Left cardiac atrium (tissue), 4 donors: ENCODE measurements at regions not wholly inside any gene's neighbourhood (a gene's known extent, or its start where the extent isn't known, plus 50 kb on each side); places are given as distances from the start of the nearest gene placed in this dataset.
"Not testable (repeated sequence)": the region's sequence is repeated elsewhere in the genome, so short reads cannot be mapped to it uniquely, and the experiment has no call there.

Source experiments
- ATAC-seq, 2 donors: fragments of 200-7000 bp; cut with Tn5 transposase; one replicate each; pipeline ENCODE4 v1.9.1; 2020; ENCODE audit warnings: mild to moderate bottlenecking in 2 of 2, moderate library complexity in 2 of 2
- DNase-seq: peaks from one replicate; pipeline ENCODE4 v3.0.0-alpha.2; 2020
- intact Hi-C, 2 donors: fragments of 100-400 bp; cut with DNase I; formaldehyde crosslinking; loops; one replicate each; pipeline versions ENCODE4 v1.14.1 to v1.15.1; 2022 to 2023
- donor health status: DM: no; HTN: yes; CAD: no.
- donor health status: DM: no; HTN: yes; CAD: no; lungs with severe emphysema.
- donor health status: DM: yes; HTN: yes; CAD: no.
- donor health status: Dilated cardiomyopathy.

DNA sequence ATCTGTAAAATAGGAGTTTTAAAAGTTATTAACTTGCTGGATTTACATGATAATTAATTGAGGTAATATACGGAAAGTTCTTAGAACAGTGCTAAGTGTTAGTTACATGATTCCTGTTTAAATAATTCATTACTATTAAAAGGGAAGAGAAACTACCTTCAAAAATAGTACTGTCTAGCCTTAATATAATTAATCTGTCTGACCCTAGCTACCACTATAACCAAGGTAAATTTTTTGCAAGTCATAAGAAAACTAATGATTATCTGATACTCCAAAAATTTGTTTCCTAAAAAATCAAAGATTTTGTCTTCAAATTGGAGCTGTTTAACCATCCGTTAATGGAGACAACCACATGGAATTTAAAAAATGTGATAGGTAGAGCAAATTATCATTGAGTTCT is 294.3 kb upstream of the FBXO33 start:
- ATAC-seq = no peak
- DNase-seq = no peak
- intact Hi-C loops = no loop called here

DNA sequence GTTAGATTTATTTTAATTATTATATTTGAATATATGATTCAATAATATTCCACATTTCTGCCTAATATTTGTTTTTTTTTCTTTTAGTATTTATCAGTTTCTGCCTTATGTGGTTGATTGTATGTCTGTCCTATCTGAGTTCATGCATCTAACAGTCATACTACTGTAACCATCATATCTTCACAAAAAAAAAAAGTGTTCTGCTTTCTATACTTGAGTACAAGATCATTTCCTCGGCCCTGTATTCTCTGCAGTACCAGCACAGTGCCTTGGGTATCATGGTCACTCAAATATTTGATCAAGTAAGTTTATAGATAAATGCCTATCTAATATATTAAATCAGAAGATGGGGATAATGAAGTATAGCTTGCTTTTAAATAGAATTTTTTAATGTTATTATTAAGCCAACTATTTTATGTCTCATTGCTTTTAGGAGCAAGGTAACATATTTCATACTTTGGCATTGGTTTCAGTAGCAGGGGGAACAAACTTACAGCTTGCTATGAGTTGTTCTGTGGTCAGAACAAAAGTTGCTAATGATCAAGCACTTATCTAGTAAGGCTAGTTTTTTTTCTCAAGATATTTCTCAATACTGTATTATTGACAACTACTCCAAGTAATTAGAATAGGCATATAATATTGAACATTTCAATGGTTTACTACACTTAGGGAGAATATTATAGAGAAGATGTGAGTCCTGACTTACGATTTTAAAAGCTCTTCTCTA is 290.5 kb upstream of the FBXO33 start:
- DNase-seq (no peak), ATAC-seq (no peak)
- intact Hi-C loops = no loop called here

DNA sequence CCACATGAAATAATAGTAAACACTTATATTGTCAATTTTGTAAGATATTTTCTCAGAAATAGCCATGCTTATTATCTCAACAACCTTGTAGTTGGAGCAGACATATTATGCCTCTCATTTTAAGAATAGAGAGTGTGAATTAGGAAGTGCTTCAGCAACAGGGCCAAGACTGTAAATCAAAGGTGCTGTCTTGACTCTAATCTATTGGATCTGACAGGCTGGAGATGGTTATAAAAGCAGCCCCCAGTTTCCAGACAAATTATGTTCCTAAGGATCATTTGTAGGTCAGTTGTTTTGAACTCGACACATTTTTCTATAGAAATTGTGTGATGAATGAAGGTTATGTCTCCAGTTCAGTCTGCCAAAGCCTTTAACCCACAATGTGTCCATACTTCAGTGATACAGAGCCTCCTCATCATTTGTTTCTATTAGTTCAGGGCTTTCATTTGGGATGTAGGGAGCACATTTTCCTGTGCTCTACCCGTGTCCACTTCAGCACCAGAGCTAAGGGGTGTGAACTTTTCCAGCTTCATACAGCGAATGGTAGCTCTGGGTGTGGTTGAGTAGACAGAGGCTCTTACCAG is 284.8 kb upstream of the FBXO33 start:
- intact Hi-C loops = no loop called here
- ATAC-seq = no peak
- no peak for DNase-seq

DNA sequence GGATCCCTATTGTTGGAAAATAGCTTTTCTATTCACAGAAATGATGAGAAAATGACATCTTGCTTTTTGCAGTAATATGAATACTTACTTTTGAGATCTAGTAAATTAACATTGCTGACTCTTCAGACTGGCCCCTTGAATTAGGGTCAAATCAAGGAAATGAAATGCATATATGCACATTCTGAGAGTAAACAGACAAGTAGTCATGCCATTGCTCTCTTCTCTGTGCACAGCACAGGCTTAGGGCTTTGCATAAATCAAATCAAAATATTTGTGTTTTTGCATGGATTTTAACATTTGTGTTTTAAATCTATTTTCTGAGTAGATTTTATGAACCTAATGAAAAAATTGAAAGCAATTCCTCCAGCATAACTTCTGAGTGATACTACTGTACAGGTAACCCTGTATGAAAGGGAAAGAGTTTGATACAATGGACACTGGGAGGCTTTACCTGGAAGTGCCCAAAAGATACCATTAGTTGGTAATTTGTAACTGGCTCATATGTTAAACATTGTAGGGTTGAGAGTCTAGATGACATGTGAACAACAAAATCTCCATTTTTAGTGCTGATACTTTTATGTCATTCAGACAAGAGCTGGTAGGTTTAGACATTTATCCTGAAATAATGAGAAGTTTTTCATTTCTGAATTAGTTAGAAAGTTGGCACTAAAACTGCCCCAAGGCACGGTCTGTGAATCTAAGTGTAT is 280.2 kb upstream of the FBXO33 start:
- no peak for ATAC-seq
- DNase-seq = no peak
- intact Hi-C loops = no loop called here

DNA sequence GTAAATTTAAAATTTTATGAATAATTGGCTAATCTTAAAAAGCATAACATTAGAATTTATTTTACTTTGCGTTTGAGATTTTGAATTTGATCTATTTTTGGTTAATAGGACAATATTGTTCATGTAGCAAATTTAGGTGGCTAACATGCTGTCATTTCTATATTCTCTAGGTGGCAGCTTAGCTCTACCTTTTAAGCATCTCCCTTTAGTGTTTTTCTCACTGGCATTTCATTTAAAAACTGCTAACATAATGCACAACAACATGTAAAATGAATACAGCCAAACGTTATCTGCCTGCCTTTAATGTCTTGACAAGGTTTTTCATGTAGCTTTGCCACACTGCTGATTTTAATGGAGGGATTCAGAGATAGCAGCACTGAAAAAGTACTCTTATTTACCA is 272.4 kb upstream of the FBXO33 start:
- intact Hi-C loops = no loop called here
- ATAC-seq = no peak
- no peak for DNase-seq

DNA sequence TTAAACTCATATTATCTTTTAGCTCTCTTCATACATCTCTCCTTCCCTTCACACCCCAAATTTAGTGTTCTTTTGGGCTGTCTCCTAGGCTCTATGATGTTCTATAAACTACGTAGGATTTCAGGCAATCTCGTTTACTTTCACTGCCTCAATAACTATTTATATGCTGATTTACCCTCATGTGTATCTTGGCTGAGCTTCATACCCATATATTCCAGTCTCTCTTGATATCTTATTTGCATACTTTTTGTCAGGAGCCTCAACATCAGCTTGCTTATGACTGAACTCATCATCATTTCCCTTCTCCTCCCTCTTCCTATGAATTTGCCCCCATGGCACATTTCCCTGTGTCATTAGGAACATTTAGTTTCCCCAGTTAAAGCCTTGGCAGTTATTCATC is 262.1 kb upstream of the FBXO33 start:
- intact Hi-C loops = no loop called here
- no peak for DNase-seq

DNA sequence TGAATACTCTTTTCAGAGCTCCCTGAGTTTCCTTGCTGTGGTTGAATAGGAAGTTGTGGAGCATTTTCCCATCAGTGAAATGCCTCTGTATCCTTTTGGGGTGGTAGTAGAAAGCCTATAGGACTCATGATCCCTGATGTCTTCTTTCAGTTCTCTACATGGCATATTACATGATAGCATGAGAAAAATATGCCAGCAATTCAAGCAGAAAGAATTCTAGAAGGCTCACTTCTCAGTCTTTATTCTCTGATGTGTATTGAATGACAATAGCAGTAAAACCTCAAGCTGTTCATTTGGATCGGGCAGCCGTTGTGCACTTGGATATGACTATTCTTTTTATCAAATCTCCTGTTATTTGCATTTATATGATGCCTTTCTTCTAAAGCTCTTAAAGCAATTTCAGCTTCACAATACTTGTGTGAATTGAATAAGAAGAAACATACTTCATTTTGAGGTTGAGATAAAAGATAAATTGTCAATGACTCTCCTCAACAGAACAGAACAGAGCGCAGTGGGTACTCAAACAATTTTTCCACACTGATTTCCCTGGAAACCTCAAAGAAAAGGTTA is 251.5 kb upstream of the FBXO33 start:
- ATAC-seq = no peak
- intact Hi-C loops = no loop called here
- no peak for DNase-seq

More for the DNA sequence above, 262.1 kb upstream of the FBXO33 start:
- ATAC-seq = no peak

DNA sequence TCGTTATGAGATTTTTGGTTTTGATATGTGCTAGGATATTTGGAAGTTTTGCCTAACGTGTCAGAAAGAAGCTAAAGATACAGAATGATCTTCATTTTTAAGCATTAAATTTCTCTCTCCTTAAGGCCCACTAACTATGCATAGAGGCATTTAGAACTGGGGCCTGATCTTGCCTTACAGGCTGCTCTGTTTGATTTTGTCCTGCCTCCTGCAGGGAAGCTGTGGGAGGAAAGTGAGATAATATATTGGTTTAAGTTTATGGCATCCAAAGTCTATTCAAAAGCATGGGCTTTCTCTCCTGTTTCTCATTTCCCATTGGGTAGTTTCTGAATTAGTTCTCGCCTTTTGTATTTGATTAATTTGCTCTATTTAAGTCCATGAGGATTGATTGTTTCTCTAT is 250.3 kb upstream of the FBXO33 start:
- intact Hi-C loops = no loop called here
- DNase-seq = no peak

DNA sequence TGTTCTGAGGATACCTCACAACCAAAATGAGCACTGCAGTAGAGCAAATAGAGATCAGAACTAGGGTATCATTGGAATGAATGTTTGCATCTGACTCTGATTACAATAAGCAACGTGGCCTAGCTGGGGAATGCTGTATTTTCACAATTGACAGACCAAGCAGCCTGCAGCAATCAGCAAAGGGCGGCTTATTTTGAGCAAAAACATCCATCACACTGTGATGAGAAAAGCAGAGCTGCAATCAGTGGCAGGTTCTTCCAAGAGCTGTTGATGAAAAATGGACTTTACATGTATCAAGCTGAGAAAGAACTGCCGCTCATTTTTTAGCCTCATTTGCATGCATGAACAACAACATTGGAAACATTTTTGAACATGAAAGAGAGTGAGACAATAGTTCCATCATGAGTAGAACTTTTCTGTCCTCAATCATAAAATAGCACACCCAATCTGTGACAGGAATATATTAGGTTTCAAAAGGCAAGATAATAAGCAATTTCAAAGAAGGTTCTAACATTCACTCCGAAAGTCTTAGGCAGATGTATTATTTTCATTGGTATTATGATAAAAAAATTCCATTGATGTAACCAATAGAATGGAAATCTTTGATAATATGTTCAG is 249.7 kb upstream of the FBXO33 start:
- ATAC-seq (no peak), DNase-seq (no peak)
- intact Hi-C loops = no loop called here

More for the DNA sequence above, 250.3 kb upstream of the FBXO33 start:
- ATAC-seq = no peak

DNA sequence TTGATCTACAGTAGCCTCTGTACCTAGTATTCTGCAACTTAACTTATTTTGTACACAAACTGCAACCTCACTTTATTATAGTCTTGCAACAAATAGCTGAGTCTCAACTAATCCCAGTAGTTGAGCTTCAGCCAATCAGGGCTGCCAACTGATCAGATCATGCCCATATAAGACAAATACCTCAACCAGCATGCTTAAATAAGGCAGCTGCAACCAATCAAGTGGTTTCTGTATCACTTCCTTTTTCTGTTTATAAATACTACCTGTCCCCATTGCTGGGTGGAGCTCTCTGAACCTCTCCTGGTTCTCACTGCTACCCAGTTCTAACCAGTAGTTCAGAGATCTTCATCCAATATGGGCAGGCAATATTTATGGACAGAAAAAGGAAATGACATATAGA is 248.5 kb upstream of the FBXO33 start:
- no peak for ATAC-seq
- DNase-seq = no peak
- intact Hi-C loops = no loop called here

DNA sequence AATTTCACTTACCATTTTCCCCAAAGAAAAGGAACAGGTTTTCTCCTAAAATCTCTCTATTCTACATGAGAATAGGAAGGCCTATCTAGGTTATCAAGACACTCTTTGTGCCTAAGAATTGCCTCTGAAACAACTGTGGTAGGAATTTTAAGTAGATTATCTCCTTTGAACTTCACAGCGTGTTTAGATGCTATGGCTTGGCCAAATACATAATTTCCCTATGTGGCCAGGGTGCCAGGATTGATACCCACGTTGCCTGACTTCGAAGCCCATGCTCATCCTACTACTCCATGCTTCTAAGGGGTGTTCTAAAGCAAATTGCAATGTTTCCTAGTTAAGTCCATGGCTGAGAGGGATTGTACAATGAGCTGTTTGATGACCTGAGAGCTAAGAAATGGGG is 241.5 kb upstream of the FBXO33 start:
- intact Hi-C loops = no loop called here
- DNase-seq (no peak), ATAC-seq (no peak)

DNA sequence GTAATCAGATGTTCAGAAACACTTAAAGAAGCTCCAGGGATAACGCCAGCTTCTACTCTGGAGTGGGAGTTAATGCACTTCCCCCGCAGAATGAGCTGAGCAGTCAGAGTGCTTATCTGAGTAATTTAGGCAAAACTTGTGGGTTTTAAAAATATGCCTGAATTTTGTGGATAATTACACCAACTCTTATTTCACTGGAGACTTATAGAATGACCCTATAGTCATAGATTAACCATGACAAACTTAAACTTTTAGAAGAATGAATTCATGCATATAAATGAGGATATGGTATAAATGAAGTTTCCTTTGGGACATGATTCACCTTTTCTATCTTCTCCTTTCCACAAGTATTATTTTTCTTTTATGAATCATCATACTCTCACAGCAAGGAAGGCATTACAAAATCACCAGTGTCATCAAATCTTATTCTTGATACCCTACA is 241.1 kb upstream of the FBXO33 start:
- peak in 1 of 2 donors; percentile 82 for ATAC-seq
- intact Hi-C loops = no loop called here
- DNase-seq = no peak

DNA sequence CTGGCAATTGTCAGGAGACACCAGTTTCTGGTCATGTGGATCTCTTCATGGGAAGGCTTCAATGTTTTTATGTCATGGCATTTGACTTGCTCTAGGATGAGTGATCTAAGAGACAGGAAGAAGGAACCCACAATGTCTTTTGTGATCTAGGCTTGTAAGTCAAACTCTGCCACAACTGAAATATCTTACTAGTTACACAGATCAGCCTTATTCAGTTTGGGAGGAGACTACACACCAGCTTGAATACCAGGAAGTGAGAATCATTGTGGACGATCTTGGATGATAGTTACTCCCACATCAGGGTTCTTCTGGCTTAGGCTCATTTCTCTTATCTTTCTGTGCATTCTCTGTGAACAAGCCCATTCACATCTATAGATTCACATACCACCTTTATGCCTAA is 236.2 kb upstream of the FBXO33 start:
- DNase-seq = no peak
- no peak for ATAC-seq
- intact Hi-C loops = no loop called here

DNA sequence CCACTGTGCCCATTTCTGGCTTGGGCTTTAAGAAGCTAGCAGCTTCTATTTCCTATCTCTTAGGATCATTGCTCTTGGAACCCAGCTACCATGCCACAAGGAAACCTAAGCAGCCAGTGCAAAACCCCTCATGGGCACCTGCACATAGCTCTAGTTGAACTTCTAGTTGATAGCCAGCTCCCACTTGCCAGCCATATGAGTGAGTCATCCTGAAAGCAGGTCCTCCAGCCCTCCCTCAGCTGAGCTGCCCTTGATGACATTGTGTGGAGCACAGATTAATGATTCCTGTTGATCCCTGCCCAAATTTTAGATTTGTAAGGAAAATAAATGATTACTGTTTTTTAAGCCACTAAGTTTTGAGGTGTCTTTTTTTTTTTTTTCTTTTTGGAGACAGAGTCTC is 234.2 kb upstream of the FBXO33 start:
- DNase-seq (no peak), ATAC-seq (peak in 1 of 2 donors; percentile 42)
- intact Hi-C loops = no loop called here

DNA sequence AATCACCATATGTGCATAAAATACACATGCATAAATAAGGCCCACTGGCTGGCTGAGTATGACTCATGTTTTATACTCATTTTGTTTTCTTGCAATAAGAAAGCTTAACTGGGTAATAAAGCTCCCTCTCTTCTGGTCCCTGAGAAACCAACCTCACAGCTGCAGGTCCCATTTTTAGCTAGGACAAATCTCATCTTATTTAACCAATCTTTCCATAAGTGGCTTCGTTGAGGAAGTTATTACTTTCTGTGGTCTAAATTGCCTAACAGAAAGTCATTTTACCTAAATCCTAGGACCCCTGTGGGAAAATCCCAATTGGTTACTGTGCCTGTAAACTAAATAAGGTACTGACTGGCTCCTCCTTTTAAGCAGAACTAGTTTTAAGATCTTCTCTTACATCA is 232.8 kb upstream of the FBXO33 start:
- intact Hi-C loops = no loop called here
- no peak for ATAC-seq
- DNase-seq = no peak

DNA sequence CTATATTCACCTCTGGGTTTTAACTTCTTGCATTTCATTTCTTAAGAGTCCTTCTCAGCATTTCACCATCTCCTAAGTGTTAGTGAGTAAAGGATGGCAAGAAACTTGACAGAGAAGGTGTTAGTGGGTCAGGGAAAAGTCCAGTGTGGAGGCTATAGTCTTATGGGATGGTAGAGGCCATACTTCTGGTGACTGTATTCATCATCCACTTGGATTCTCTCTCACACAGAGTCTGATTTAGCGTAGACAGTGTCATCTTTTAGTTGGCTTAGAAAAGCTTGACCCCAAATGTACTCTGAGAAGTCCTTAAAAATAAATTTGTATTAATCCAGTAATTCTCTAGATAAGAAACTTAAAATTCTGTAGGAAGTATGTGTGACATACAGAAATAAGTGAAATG is 232.4 kb upstream of the FBXO33 start:
- no peak for DNase-seq
- intact Hi-C loops = no loop called here
- ATAC-seq = no peak

DNA sequence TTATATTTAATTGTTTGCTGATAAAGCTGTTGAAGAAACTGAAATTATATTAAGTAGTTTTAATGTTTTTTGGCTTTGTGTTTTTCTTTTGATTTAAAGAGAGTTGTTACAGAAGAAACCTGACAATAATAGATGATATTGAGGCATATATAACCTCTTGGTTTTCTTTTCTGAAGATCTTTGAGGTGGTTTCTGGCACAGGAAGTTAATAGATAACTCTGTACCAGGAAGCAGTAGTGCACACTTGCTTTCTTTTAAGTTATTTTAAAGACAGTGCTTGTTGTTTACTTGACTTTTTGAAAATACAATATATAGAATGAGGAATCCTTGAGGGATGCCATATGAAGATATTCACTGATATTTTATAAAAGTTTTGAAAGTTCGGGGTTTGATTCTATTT is 209.0 kb upstream of the FBXO33 start:
- ATAC-seq = no peak
- intact Hi-C loops = no loop called here
- no peak for DNase-seq

DNA sequence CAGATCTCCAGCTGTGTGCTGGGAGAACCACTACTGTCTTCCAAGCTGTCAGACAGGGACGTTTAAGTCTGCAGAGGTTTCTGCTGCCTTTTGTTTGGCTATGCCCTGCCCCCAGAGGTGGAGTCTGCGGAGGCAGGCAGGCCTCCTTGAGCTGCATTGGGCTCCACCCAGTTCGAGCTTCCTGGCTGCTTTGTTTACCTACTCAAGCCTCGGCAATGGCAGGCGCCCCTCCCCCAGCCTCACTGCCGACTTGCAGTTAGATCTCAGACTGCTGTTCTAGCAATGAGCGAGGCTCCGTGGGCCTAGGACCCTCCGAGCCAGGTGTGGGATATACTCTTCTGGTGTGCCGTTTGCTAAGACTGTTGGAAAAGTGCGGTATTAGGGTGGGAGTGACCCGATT is 206.8 kb upstream of the FBXO33 start:
- DNase-seq, intact Hi-C loops, ATAC-seq: not testable (repeated sequence)

DNA sequence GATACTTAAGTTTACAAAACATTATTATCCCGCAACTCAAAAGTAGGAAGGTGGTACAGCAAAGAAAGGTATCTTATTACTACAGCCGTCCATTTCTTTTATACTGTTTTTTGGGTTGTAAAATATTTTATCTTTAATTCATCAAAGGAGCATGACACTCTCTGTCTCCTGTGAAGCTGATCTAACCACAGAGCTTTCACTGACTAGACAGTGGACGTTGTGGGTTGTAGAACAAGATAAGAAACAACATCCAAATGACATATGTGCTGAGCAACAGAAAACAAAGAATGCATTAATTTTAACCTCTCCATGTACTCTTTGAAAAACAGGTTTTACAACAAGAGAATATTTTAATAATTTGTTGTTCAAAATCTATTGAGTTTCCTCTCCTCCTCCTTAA is 195.9 kb upstream of the FBXO33 start:
- intact Hi-C loops = no loop called here
- no peak for ATAC-seq
- DNase-seq = no peak
